ENCODE measurements at regions not wholly inside any gene's neighbourhood (a gene's known extent, or its start where the extent isn't known, plus 50 kb on each side); places are given as distances from the start of the nearest gene placed in this dataset.
A peak's percentile ranks its signal among the peaks of the same experiment; 100 is the strongest.

- TF ChIP-seq FOSL2 (IDR thresholded peaks at IDR 0.05; ENCODE audit: borderline replicate concordance, low read depth) (no peak), SIN3A (IDR thresholded peaks at IDR 0.05; ENCODE audit: borderline replicate concordance, low read depth, low read length) (no peak), POLR2AphosphoS5 (IDR thresholded peaks at IDR 0.05; ENCODE audit: low read depth, low read length) (no peak), RAD21 (IDR thresholded peaks at IDR 0.05; ENCODE audit: low read length) (no peak), ELF1 (IDR thresholded peaks at IDR 0.05) (no peak), NRF1 (IDR thresholded peaks at IDR 0.05; ENCODE audit: low read depth, low read length) (no peak), JUND (IDR thresholded peaks at IDR 0.05) (0 out of 2 replicates have a peak, but pooled peaks have one; percentile 13), MAX (IDR thresholded peaks at IDR 0.05; ENCODE audit: low read depth) (no peak)
These were observed 255.5 kb downstream of the RASSF9 start (continued) for GRCh38 chr12:85580562-85581168.

GRCh38 chr12:85587158-85587557 is 249.1 kb downstream of the RASSF9 start:
- H3F3A ChIP-seq (replicated peaks; ENCODE audit: insufficient read depth) = no peaks in the 10 kb centered on the region
- no peaks in the 10 kb centered on the region for H3K9me2 ChIP-seq
- no peaks in the 10 kb centered on the region for H3K4me1 ChIP-seq (ENCODE audit: control insufficient read depth in 1 of 2, insufficient read depth in 2 of 2, low read depth in 1 of 2, low read length in 1 of 2)
- WGBS (ENCODE audit: low lambda C conversion rate) = 71% methylated on average over 3 of the region's 3 CpGs
- H3K9ac ChIP-seq = no peak overlapping the region
- ChIA-PET CTCF (interaction anchor here (0.5 to 1.6 kb wide), 3 partner anchors 280 to 646 kb away, joined by 3 to 6 read pairs (median 5); no protein-coding TSS in a partner anchor), POLR2A (no interaction called here)
- no peaks in the 10 kb centered on the region for H3K27me3 ChIP-seq (ENCODE audit: insufficient read depth)
- H3K36me3 ChIP-seq (replicated peaks in 1 of 2; ENCODE audit: control insufficient read depth in 1 of 2, insufficient read depth in 2 of 2, low read length in 1 of 2) = no peaks in the 10 kb centered on the region
- no peak for DNase-seq
- no peak overlapping the region for H2AFZ ChIP-seq (ENCODE audit: low read depth)
- no peaks in the 10 kb centered on the region for H3K9me3 ChIP-seq
- no peak overlapping the region for H3K4me2 ChIP-seq
- no peak overlapping the region for H3K27ac ChIP-seq (ENCODE audit: low read depth in 2 of 2, low read length in 1 of 2)
- no peaks in the 10 kb centered on the region for H4K20me1 ChIP-seq (ENCODE audit: insufficient read depth)
- no peak overlapping the region for H3K4me3 ChIP-seq (ENCODE audit: low read depth in 2 of 2, low read length in 1 of 2)
- no peak for TF ChIP-seq FOXM1 (IDR thresholded peaks at IDR 0.05; ENCODE audit: low read depth)
- TF ChIP-seq RAD21 (IDR thresholded peaks at IDR 0.05; ENCODE audit: low read length) = no peak
- TF ChIP-seq CHD2 (IDR thresholded peaks at IDR 0.05; ENCODE audit: low read length, partially characterized antibody) = no peak
- no peak for TF ChIP-seq USF1 (IDR thresholded peaks at IDR 0.05; ENCODE audit: borderline replicate concordance, low read depth)
- TF ChIP-seq EZH2phosphoT487 (IDR thresholded peaks at IDR 0.05; ENCODE audit: borderline replicate concordance, low read depth) = no peak
- no peak for TF ChIP-seq RCOR1 (IDR thresholded peaks at IDR 0.05; ENCODE audit: low read length)
- no peak for TF ChIP-seq NFIC (IDR thresholded peaks at IDR 0.05; ENCODE audit: borderline replicate concordance)
- TF ChIP-seq FOSL2 (IDR thresholded peaks at IDR 0.05; ENCODE audit: borderline replicate concordance, low read depth) = no peak
- TF ChIP-seq MEF2A (IDR thresholded peaks at IDR 0.05; ENCODE audit: borderline replicate concordance, low read depth) = no peak
- H3K79me2 ChIP-seq (ENCODE audit: insufficient read depth) = no peaks in the 10 kb centered on the region

GRCh38 chr12:85588221-85588620 is 248.0 kb downstream of the RASSF9 start:
- Histone ChIP-seq H3K9me3 (no peaks in the 10 kb centered on the region), H3K36me3 (replicated peaks in 1 of 2; ENCODE audit: control insufficient read depth in 1 of 2, insufficient read depth in 2 of 2, low read length in 1 of 2) (no peaks in the 10 kb centered on the region), H3K27me3 (ENCODE audit: insufficient read depth) (no peaks in the 10 kb centered on the region), H3K9ac (no peak overlapping the region), H4K20me1 (ENCODE audit: insufficient read depth) (no peaks in the 10 kb centered on the region), H3K4me3 (ENCODE audit: low read depth in 2 of 2, low read length in 1 of 2) (no peak overlapping the region), H3F3A (replicated peaks; ENCODE audit: insufficient read depth) (no peaks in the 10 kb centered on the region), H2AFZ (ENCODE audit: low read depth) (no peak overlapping the region), H3K79me2 (ENCODE audit: insufficient read depth) (no peaks in the 10 kb centered on the region), H3K4me1 (ENCODE audit: control insufficient read depth in 1 of 2, insufficient read depth in 2 of 2, low read depth in 1 of 2, low read length in 1 of 2) (no peaks in the 10 kb centered on the region), H3K9me2 (no peaks in the 10 kb centered on the region), H3K27ac (ENCODE audit: low read depth in 2 of 2, low read length in 1 of 2) (no peak overlapping the region), H3K4me2 (no peak overlapping the region)
- ChIA-PET POLR2A (no interaction called here), CTCF (interaction anchor here (1.6 kb wide), 1 partner anchor 279 kb away, joined by 6 read pairs; no protein-coding TSS in a partner anchor)
- TF ChIP-seq GATA2 (CRISPR knock-in tag; IDR thresholded peaks at IDR 0.05) (no peak), FOXM1 (IDR thresholded peaks at IDR 0.05; ENCODE audit: low read depth) (no peak), TAF1 (IDR thresholded peaks at IDR 0.05; ENCODE audit: borderline replicate concordance, low read depth, low read length) (no peak), IRF3 (IDR thresholded peaks at IDR 0.05; ENCODE audit: low read depth, low read length) (no peak), MAX (IDR thresholded peaks at IDR 0.05; ENCODE audit: low read depth) (no peak), ELF1 (IDR thresholded peaks at IDR 0.05) (no peak)
- DNase-seq = no peak
- WGBS (ENCODE audit: low lambda C conversion rate) = 83% methylated on average over 2 of the region's 2 CpGs
